Endothelial cell of umbilical vein (primary cell): ENCODE measurements at regions not wholly inside any gene's neighbourhood (a gene's known extent, or its start where the extent isn't known, plus 50 kb on each side); places are given as distances from the start of the nearest gene placed in this dataset.

Experiments
- BruUV-seq: library from RNA; stranded (reverse); fragments of 400-500 nt; replicated peaks from 2 replicates; lab custom pipeline; 2021; lab: Mats Ljungman, UMichigan
- CTCF ChIA-PET: fragments of 300-600, 350-600 bp; sonication (Branson Sonifier 250); formaldehyde crosslinking; loops from one replicate; lab custom pipeline; 2021; ENCODE audit warnings: antibody characterized with exemption, inconsistent platforms; lab: Charles Lee
- POLR2A ChIA-PET: fragments of 300-600, 350-600 bp; sonication (Branson Sonifier 250); formaldehyde crosslinking; loops from one replicate; lab custom pipeline; 2021; ENCODE audit warnings: antibody characterized with exemption, inconsistent platforms; lab: Charles Lee
- DNase-seq: peaks from one replicate; pipeline ENCODE4 v3.0.0-alpha.2; 2011; ENCODE audit warnings: low read depth, low spot score
- FAIRE-seq: peaks from 2 replicates; lab custom pipeline; 2011; peaks lifted over from hg19 to GRCh38; lab: Jason Lieb, UNC
- H2AFZ ChIP-seq: 2 replicates; pipeline ENCODE4 v1.6.0; 2012; ENCODE audit warnings: low read depth, low read length, control low read depth, inconsistent platforms
- H3K27ac ChIP-seq: 2 replicates; pipeline ENCODE4 v1.5.1; 2011; ENCODE audit warnings: low read depth, mild to moderate bottlenecking, control low read depth, low read length, moderate library complexity; ENCODE audit not compliant: insufficient read depth
- H3K27me3 ChIP-seq, 2 experiments: 2 replicates each; pipeline versions ENCODE4 v1.6.0 to v1.6.1; 2011; ENCODE audit warnings: low read length in 2 of 2, mixed read lengths in 1 of 2; ENCODE audit not compliant: control insufficient read depth in 2 of 2, insufficient read depth in 2 of 2
- H3K36me3 ChIP-seq, 2 experiments: 2 replicates in 1 of 2; 3 replicates in 1 of 2; pipeline ENCODE4 v1.5.1; 2011; ENCODE audit warnings: low read length in 2 of 2, mild to moderate bottlenecking in 1 of 2, moderate library complexity in 1 of 2; ENCODE audit not compliant: control insufficient read depth in 2 of 2, insufficient read depth in 2 of 2; ENCODE audit errors: extremely low read depth in 1 of 2
- H3K4me1 ChIP-seq: 3 replicates; pipeline ENCODE4 v1.5.1; 2011; ENCODE audit warnings: mild to moderate bottlenecking, low read length; ENCODE audit not compliant: control insufficient read depth, insufficient read depth; ENCODE audit errors: extremely low read depth
- H3K4me2 ChIP-seq: 2 replicates; pipeline ENCODE4 v1.6.1; 2011; ENCODE audit warnings: low read length, control low read depth, mixed read lengths; ENCODE audit not compliant: insufficient read depth
- H3K4me3 ChIP-seq, 3 experiments: fragments of 200-600 bp in 1 of 3; sonication (generic), shearing (Covaris generic) in 1 of 3; replicated peaks in 1 of 3; 2 replicates each; pipeline ENCODE4 v1.5.1; 2011 to 2016; ENCODE audit warnings: control low read depth in 3 of 3, low read length in 3 of 3, mild to moderate bottlenecking in 2 of 3, inconsistent platforms in 1 of 3, low read depth in 1 of 3, moderate library complexity in 1 of 3; ENCODE audit not compliant: insufficient read depth in 1 of 3
- H3K79me2 ChIP-seq: 2 replicates; pipeline ENCODE4 v1.6.0; 2012; ENCODE audit warnings: low read length, inconsistent platforms; ENCODE audit not compliant: control insufficient read depth, insufficient read depth
- H3K9ac ChIP-seq: replicated peaks from 2 replicates; pipeline ENCODE3; 2011; ENCODE audit warnings: low read length, control low read depth; ENCODE audit not compliant: insufficient read depth; ENCODE audit errors: extremely low read depth
- H3K9me1 ChIP-seq: replicated peaks from 3 replicates; pipeline ENCODE4 v1.6.0; 2011; ENCODE audit warnings: mild to moderate bottlenecking, low read length; ENCODE audit not compliant: control insufficient read depth, insufficient read depth; ENCODE audit errors: extremely low read depth
- H3K9me3 ChIP-seq: replicated peaks from 2 replicates; pipeline ENCODE4 v1.5.1; 2012; ENCODE audit warnings: low read length, inconsistent platforms; ENCODE audit not compliant: control insufficient read depth, insufficient read depth
- H4K20me1 ChIP-seq: replicated peaks from 2 replicates; pipeline ENCODE3; 2011; ENCODE audit warnings: mild to moderate bottlenecking, low read length; ENCODE audit not compliant: control insufficient read depth, insufficient read depth; ENCODE audit errors: extremely low read depth
- CTCF ChIP-seq, 2 donors: IDR thresholded peaks; 1 replicate in 1 of 2; 2 replicates in 1 of 2; pipeline ENCODE4 v1.5.1; 2011; ENCODE audit warnings: low read length in 2 of 2, mild to moderate bottlenecking in 2 of 2, moderate library complexity in 2 of 2, control low read depth in 1 of 2, inconsistent platforms in 1 of 2, low read depth in 1 of 2; ENCODE audit not compliant: insufficient read depth in 1 of 2; ENCODE audit errors: extremely low read depth in 1 of 2
- EZH2 ChIP-seq: IDR thresholded peaks from 2 replicates; pipeline ENCODE4 v1.6.1; 2012; ENCODE audit warnings: borderline replicate concordance, low read depth, mild to moderate bottlenecking, moderate library complexity, low read length, inconsistent platforms; ENCODE audit not compliant: severe bottlenecking
- FOS ChIP-seq: IDR thresholded peaks from 2 replicates; pipeline ENCODE4 v1.6.1; 2011; ENCODE audit warnings: mild to moderate bottlenecking, low read length, moderate library complexity, borderline replicate concordance; ENCODE audit not compliant: insufficient read depth
- GATA2 ChIP-seq: IDR thresholded peaks from 2 replicates; pipeline ENCODE4 v1.7.0; 2011; ENCODE audit warnings: low read depth, mild to moderate bottlenecking, moderate library complexity, mixed read lengths, low read length; ENCODE audit not compliant: insufficient read length, insufficient read depth
- JUN ChIP-seq: IDR thresholded peaks from 2 replicates; pipeline ENCODE4 v1.6.1; 2011; ENCODE audit warnings: borderline replicate concordance, low read depth; ENCODE audit not compliant: insufficient read length, insufficient read depth
- MAX ChIP-seq: IDR thresholded peaks from 2 replicates; pipeline ENCODE4 v1.6.1; 2011; ENCODE audit not compliant: insufficient read depth, insufficient read length
- MYC ChIP-seq: IDR thresholded peaks from one replicate; pipeline ENCODE4 v1.6.1; 2011; ENCODE audit warnings: mild to moderate bottlenecking, low read depth, low read length
- POLR2A ChIP-seq: IDR thresholded peaks from 2 replicates; pipeline ENCODE4 v1.6.1; 2012; ENCODE audit warnings: low read depth, mild to moderate bottlenecking, control low read depth, low read length
- POLR2AphosphoS5 ChIP-seq: IDR thresholded peaks from 2 replicates; pipeline ENCODE4 v1.6.1; 2012; ENCODE audit warnings: low read depth, mild to moderate bottlenecking, control low read depth, low read length, moderate library complexity; ENCODE audit not compliant: insufficient read depth
- dilution Hi-C: fragments of 300-500 bp; cut with MboI; formaldehyde crosslinking; loops from one replicate; pipeline ENCODE4 v1.15.0; 2019; ENCODE audit warnings: low sequenced_read_pairs; ENCODE audit not compliant: extremely low pct_ligation_motif_present
- intact Hi-C: fragments of 100-400 bp; cut with micrococcal nuclease; formaldehyde crosslinking; loops from one replicate; pipeline ENCODE4 v1.10.0; 2022

- Histone ChIP-seq H3K4me2 (no peak overlapping the region), H3K9me1 (no peaks in the 10 kb centered on the region), H3K9ac (no peak overlapping the region), H2AFZ (no peak overlapping the region), H3K79me2 (no peaks in the 10 kb centered on the region), H3K4me1 (no peaks in the 10 kb centered on the region), H3K9me3 (no peaks in the 10 kb centered on the region), H4K20me1 (no peaks in the 10 kb centered on the region), H3K27me3 (no peaks in the 10 kb centered on the region), H3K4me3 (no peak overlapping the region), H3K27ac (no peak overlapping the region), H3K36me3 (no peaks in the 10 kb centered on the region)
- FAIRE-seq (no peak), DNase-seq (no peak)
- no TSS peak for BruUV-seq
- no peak for TF ChIP-seq MAX
- no peak for TF ChIP-seq GATA2
- TF ChIP-seq MYC: no peak
- TF ChIP-seq CTCF (IDR thresholded peaks at IDR 0.05; ENCODE audit: extremely low read depth in 1 of 2, insufficient read depth in 1 of 2, low read depth in 1 of 2, low read length in 2 of 2): no peak
- TF ChIP-seq EZH2: no peak
- TF ChIP-seq POLR2AphosphoS5: no peak
- no peak for TF ChIP-seq POLR2A
- TF ChIP-seq FOS: no peak
- no peak for TF ChIP-seq JUN
- ChIA-PET CTCF (no interaction called here), POLR2A (no interaction called here)
- dilution Hi-C loops: no loop called here
- intact Hi-C loops: no loop called here
Measured at GRCh38 chrX:35101901-35102300, 159.3 kb downstream of the FAM47B start.
